Vagina (tissue), 2 donors: ENCODE measurements at regions not wholly inside any gene's neighbourhood (a gene's known extent, or its start where the extent isn't known, plus 50 kb on each side); places are given as distances from the start of the nearest gene placed in this dataset.

Source experiments
- DNase-seq, 2 donors: peaks; one replicate each; pipeline ENCODE4 v3.0.0-alpha.2; 2017; ENCODE audit errors: extremely low spot score in 2 of 2
- H3K27ac ChIP-seq: fragments of 200-600 bp; sonication (generic); one replicate; pipeline ENCODE4 v1.5.1; 2019
- H3K27me3 ChIP-seq: fragments of 200-600 bp; sonication (generic); one replicate; pipeline ENCODE4 v1.5.1; 2019
- H3K36me3 ChIP-seq, 2 donors: fragments of 200-600 bp; sonication (generic); one replicate each; pipeline ENCODE4 v1.5.1; 2017 to 2019
- H3K4me1 ChIP-seq: fragments of 200-600 bp; sonication (generic); one replicate; pipeline ENCODE4 v1.5.1; 2019
- H3K4me3 ChIP-seq, 2 donors: fragments of 200-600 bp; sonication (generic); 1 replicate in 1 of 2; 2 replicates in 1 of 2; pipeline ENCODE4 v1.5.1; 2016 to 2019
- H3K9me3 ChIP-seq: fragments of 200-600 bp; sonication (generic); one replicate; pipeline ENCODE4 v1.5.1; 2019
- CTCF ChIP-seq, 3 experiments: fragments of 450-650 bp in 2 of 3; fragments of 200-600 bp in 1 of 3; sonication (generic) in 1 of 3; IDR thresholded peaks; one replicate each; pipeline ENCODE4 v1.5.1; 2017 to 2019; ENCODE audit warnings: antibody characterized with exemption in 3 of 3, mild to moderate bottlenecking in 2 of 3, moderate library complexity in 2 of 3
- POLR2A ChIP-seq, 2 donors: fragments of 450-650 bp; IDR thresholded peaks; one replicate each; pipeline ENCODE4 v1.6.1; 2017; ENCODE audit warnings: antibody characterized with exemption in 2 of 2, mild to moderate bottlenecking in 2 of 2, moderate library complexity in 2 of 2
- POLR2AphosphoS5 ChIP-seq, 2 donors: sonication (generic); formaldehyde crosslinking; IDR thresholded peaks; one replicate each; pipeline ENCODE4 v1.9.0; 2017; ENCODE audit warnings: antibody characterized with exemption in 2 of 2, mild to moderate bottlenecking in 2 of 2, low read depth in 1 of 2; ENCODE audit not compliant: insufficient read depth in 1 of 2
- intact Hi-C: fragments of 100-400 bp; cut with DNase I; formaldehyde crosslinking; loops from one replicate; pipeline ENCODE4 v1.15.1; 2023

GRCh38 chr7:51783241-51783640 lies 466.6 kb upstream of the COBL start:
- H3K4me3 ChIP-seq: no peak overlapping the region
- no peak for DNase-seq
- H3K27me3 ChIP-seq: no peaks in the 10 kb centered on the region
- intact Hi-C loops: no loop called here
- no peak overlapping the region for H3K27ac ChIP-seq
- no peaks in the 10 kb centered on the region for H3K4me1 ChIP-seq
- no peaks in the 10 kb centered on the region for H3K36me3 ChIP-seq
- TF ChIP-seq CTCF (IDR thresholded peaks at IDR 0.05): no peak
- TF ChIP-seq POLR2A (IDR thresholded peaks at IDR 0.05): no peak
- H3K9me3 ChIP-seq: no peaks in the 10 kb centered on the region

- intact Hi-C loops: no loop called here
- TF ChIP-seq POLR2A (IDR thresholded peaks at IDR 0.05) (no peak), CTCF (IDR thresholded peaks at IDR 0.05) (no peak), POLR2AphosphoS5 (IDR thresholded peaks at IDR 0.05; ENCODE audit: insufficient read depth in 1 of 2, low read depth in 1 of 2) (no peak)
These were observed 461.5 kb upstream of the COBL start for GRCh38 chr7:51778121-51778520.

GRCh38 chr7:51774178-51774577 lies 457.6 kb upstream of the COBL start:
- H3K4me1 ChIP-seq: no peaks in the 10 kb centered on the region
- DNase-seq: no peak
- H3K4me3 ChIP-seq: no peak overlapping the region
- H3K27ac ChIP-seq: no peak overlapping the region
- TF ChIP-seq CTCF (IDR thresholded peaks at IDR 0.05) (no peak), POLR2AphosphoS5 (IDR thresholded peaks at IDR 0.05; ENCODE audit: insufficient read depth in 1 of 2, low read depth in 1 of 2) (no peak), POLR2A (IDR thresholded peaks at IDR 0.05) (no peak)
- H3K36me3 ChIP-seq: no peaks in the 10 kb centered on the region
- intact Hi-C loops: no loop called here
- H3K9me3 ChIP-seq: no peaks in the 10 kb centered on the region
- no peaks in the 10 kb centered on the region for H3K27me3 ChIP-seq

More at GRCh38 chr7:51778121-51778520, 461.5 kb upstream of the COBL start:
- Histone ChIP-seq H3K27me3 (no peaks in the 10 kb centered on the region), H3K9me3 (no peaks in the 10 kb centered on the region), H3K4me3 (no peak overlapping the region), H3K27ac (no peak overlapping the region), H3K4me1 (no peaks in the 10 kb centered on the region), H3K36me3 (no peaks in the 10 kb centered on the region)
- no peak for DNase-seq

- intact Hi-C loops: no loop called here
- Histone ChIP-seq H3K4me1 (no peaks in the 10 kb centered on the region), H3K36me3 (no peaks in the 10 kb centered on the region), H3K27ac (no peak overlapping the region), H3K9me3 (no peaks in the 10 kb centered on the region), H3K27me3 (no peaks in the 10 kb centered on the region), H3K4me3 (no peak overlapping the region)
- TF ChIP-seq POLR2AphosphoS5 (IDR thresholded peaks at IDR 0.05; ENCODE audit: insufficient read depth in 1 of 2, low read depth in 1 of 2) (no peak), POLR2A (IDR thresholded peaks at IDR 0.05) (no peak), CTCF (IDR thresholded peaks at IDR 0.05) (no peak)
- no peak for DNase-seq
These were observed 455.6 kb upstream of the COBL start for GRCh38 chr7:51772190-51772589.

GRCh38 chr7:51764976-51765375 lies 448.4 kb upstream of the COBL start:
- no peaks in the 10 kb centered on the region for H3K4me1 ChIP-seq
- H3K9me3 ChIP-seq: no peaks in the 10 kb centered on the region
- no peaks in the 10 kb centered on the region for H3K27me3 ChIP-seq
- no peaks in the 10 kb centered on the region for H3K36me3 ChIP-seq
- no peak overlapping the region for H3K4me3 ChIP-seq
- H3K27ac ChIP-seq: no peak overlapping the region
- intact Hi-C loops: no loop called here
- no peak for TF ChIP-seq POLR2A (IDR thresholded peaks at IDR 0.05)
- no peak for TF ChIP-seq POLR2AphosphoS5 (IDR thresholded peaks at IDR 0.05; ENCODE audit: insufficient read depth in 1 of 2, low read depth in 1 of 2)
- no peak for TF ChIP-seq CTCF (IDR thresholded peaks at IDR 0.05)
- DNase-seq: no peak
